B cell (primary cell): ENCODE measurements at regions not wholly inside any gene's neighbourhood (a gene's known extent, or its start where the extent isn't known, plus 50 kb on each side); places are given as distances from the start of the nearest gene placed in this dataset.

Experiments
- CTCF ChIP-seq: fragments of 200-600 bp; IDR thresholded peaks from one replicate; pipeline ENCODE4 v1.8.0; 2022; ENCODE audit warnings: antibody characterized with exemption, mild to moderate bottlenecking
- EZH2 ChIP-seq: IDR thresholded peaks from 2 replicates; pipeline ENCODE4 v1.6.1; 2012; ENCODE audit warnings: borderline replicate concordance, low read depth, mild to moderate bottlenecking, moderate library complexity, low read length; ENCODE audit not compliant: insufficient read depth, poor library complexity, severe bottlenecking

GRCh38 chr2:76572981-76573380, 862.3 kb upstream of the GCFC2 start:
- no peak for TF ChIP-seq CTCF
- TF ChIP-seq EZH2: no peak
